H1 (cell line): ENCODE measurements at regions not wholly inside any gene's neighbourhood (a gene's known extent, or its start where the extent isn't known, plus 50 kb on each side); places are given as distances from the start of the nearest gene placed in this dataset.

Experiments used
- CTCF ChIA-PET: fragments of 300-600 bp; sonication (Branson Sonifier 250); formaldehyde crosslinking; loops from one replicate; lab custom pipeline; 2021; ENCODE audit not compliant: partially characterized antibody; lab: Charles Lee
- POLR2A ChIA-PET: fragments of 300-600 bp; sonication (Branson Sonifier 250); formaldehyde crosslinking; loops from one replicate; lab custom pipeline; 2021; ENCODE audit warnings: inconsistent platforms; ENCODE audit not compliant: partially characterized antibody; lab: Charles Lee
- DNase-seq, 2 experiments: peaks; one replicate each; pipeline versions ENCODE4 v3.0.0 to v3.0.0-alpha.2; 2010 to 2022; ENCODE audit warnings: low spot score in 2 of 2, low read depth in 1 of 2, mixed read lengths in 1 of 2
- FAIRE-seq: peaks from 2 replicates; lab custom pipeline; 2011; peaks lifted over from hg19 to GRCh38; lab: Jason Lieb, UNC
- H2AFZ ChIP-seq: 2 replicates; pipeline ENCODE4 v1.8.1; 2012; ENCODE audit warnings: low read length, inconsistent platforms
- H2AK5ac ChIP-seq: 2 replicates; pipeline ENCODE4 v1.6.1; 2013; ENCODE audit warnings: low read depth, low read length
- H2BK120ac ChIP-seq: replicated peaks from 2 replicates; pipeline ENCODE3; 2013; ENCODE audit warnings: low read depth, low read length, inconsistent platforms
- H2BK12ac ChIP-seq: 2 replicates; pipeline ENCODE4 v1.6.1; 2013; ENCODE audit warnings: low read depth, low read length
- H2BK15ac ChIP-seq: 2 replicates; pipeline ENCODE4 v1.6.1; 2013; ENCODE audit warnings: low read length
- H2BK20ac ChIP-seq: 2 replicates; pipeline ENCODE4 v1.6.1; 2013; ENCODE audit warnings: low read length
- H2BK5ac ChIP-seq: 2 replicates; pipeline ENCODE4 v1.6.1; 2013; ENCODE audit warnings: low read depth, low read length
- H3K14ac ChIP-seq: 2 replicates; pipeline ENCODE4 v1.6.1; 2013; ENCODE audit warnings: inconsistent platforms; ENCODE audit not compliant: insufficient read length
- H3K18ac ChIP-seq: 2 replicates; pipeline ENCODE4 v1.6.1; 2013; ENCODE audit warnings: low read length; ENCODE audit errors: extremely low read depth
- H3K23ac ChIP-seq: 2 replicates; pipeline ENCODE4 v1.6.1; 2013; ENCODE audit warnings: inconsistent platforms; ENCODE audit not compliant: insufficient read length
- H3K23me2 ChIP-seq: 2 replicates; pipeline ENCODE4 v1.6.1; 2013; ENCODE audit warnings: low read depth, low read length
- H3K27ac ChIP-seq: 2 replicates; pipeline ENCODE4 v1.6.1; 2011; ENCODE audit warnings: low read depth, low read length, inconsistent platforms
- H3K27me3 ChIP-seq, 4 experiments: replicated peaks in 1 of 4; 1 replicate in 1 of 4; 2 replicates in 3 of 4; pipeline versions ENCODE4 v1.6.1 to v1.8.1; 2011 to 2013; ENCODE audit warnings: low read length in 3 of 4, mild to moderate bottlenecking in 3 of 4, inconsistent platforms in 2 of 4, mixed read lengths in 2 of 4, moderate library complexity in 1 of 4; ENCODE audit not compliant: control insufficient read depth in 3 of 4, insufficient read depth in 3 of 4; ENCODE audit errors: extremely low read depth in 1 of 4
- H3K36me3 ChIP-seq, 4 experiments: 2 replicates each; pipeline versions ENCODE4 v1.6.1 to v1.8.1; 2011 to 2013; ENCODE audit warnings: mild to moderate bottlenecking in 4 of 4, low read length in 3 of 4, moderate library complexity in 2 of 4, control low read depth in 1 of 4, inconsistent platforms in 1 of 4; ENCODE audit not compliant: insufficient read depth in 4 of 4, control insufficient read depth in 2 of 4
- H3K4ac ChIP-seq: replicated peaks from 2 replicates; pipeline ENCODE3; 2013; ENCODE audit warnings: low read length, low read depth, mixed read lengths, inconsistent platforms; ENCODE audit not compliant: insufficient read length
- H3K4me1 ChIP-seq, 4 experiments: replicated peaks in 1 of 4; 1 replicate in 1 of 4; 2 replicates in 3 of 4; pipeline versions ENCODE4 v1.6.1 to v1.8.1; 2011 to 2013; ENCODE audit warnings: low read length in 3 of 4, inconsistent platforms in 2 of 4, mixed read lengths in 1 of 4; ENCODE audit not compliant: insufficient read depth in 4 of 4, control insufficient read depth in 3 of 4
- H3K4me2 ChIP-seq, 2 experiments: 2 replicates each; pipeline versions ENCODE4 v1.6.1 to v1.8.1; 2011 to 2013; ENCODE audit warnings: low read depth in 2 of 2, low read length in 2 of 2, control low read depth in 1 of 2, inconsistent platforms in 1 of 2, mild to moderate bottlenecking in 1 of 2; ENCODE audit not compliant: insufficient read depth in 1 of 2
- H3K4me3 ChIP-seq, 4 experiments: fragments of 200-600, 300-600 bp in 1 of 4; sonication (generic), shearing (Covaris generic), sonication (Bioruptor Twin) in 1 of 4; 2 replicates each; pipeline versions ENCODE4 v1.5.1 to v1.8.1; 2011 to 2016; ENCODE audit warnings: low read length in 4 of 4, low read depth in 3 of 4, control low read depth in 2 of 4, inconsistent platforms in 2 of 4, mild to moderate bottlenecking in 2 of 4, mixed read lengths in 1 of 4, moderate library complexity in 1 of 4; ENCODE audit not compliant: insufficient read depth in 2 of 4; ENCODE audit errors: extremely low read depth in 1 of 4
- H3K56ac ChIP-seq: replicated peaks from 2 replicates; pipeline ENCODE3; 2013; ENCODE audit warnings: low read depth, mild to moderate bottlenecking, mixed read lengths, low read length, inconsistent platforms; ENCODE audit not compliant: insufficient read length
- H3K79me1 ChIP-seq: 2 replicates; pipeline ENCODE4 v1.6.1; 2013; ENCODE audit warnings: low read depth, low read length, control low read depth
- H3K79me2 ChIP-seq, 2 experiments: 2 replicates each; pipeline versions ENCODE4 v1.6.1 to v1.8.1; 2012 to 2013; ENCODE audit warnings: low read length in 2 of 2, mild to moderate bottlenecking in 2 of 2, inconsistent platforms in 1 of 2; ENCODE audit not compliant: insufficient read depth in 2 of 2, control insufficient read depth in 1 of 2
- H3K9ac ChIP-seq, 4 experiments: replicated peaks in 1 of 4; 1 replicate in 1 of 4; 2 replicates in 3 of 4; pipeline versions ENCODE4 v1.6.1 to v1.8.1; 2011 to 2013; ENCODE audit warnings: low read depth in 3 of 4, low read length in 3 of 4, control low read depth in 2 of 4, mild to moderate bottlenecking in 2 of 4, moderate library complexity in 2 of 4, inconsistent platforms in 1 of 4; ENCODE audit errors: extremely low read depth in 1 of 4
- H3K9me3 ChIP-seq, 2 experiments: 2 replicates each; pipeline versions ENCODE4 v1.6.1 to v1.8.1; 2012 to 2013; ENCODE audit warnings: mild to moderate bottlenecking in 2 of 2, moderate library complexity in 2 of 2, control low read depth in 1 of 2, inconsistent platforms in 1 of 2, low read depth in 1 of 2, low read length in 1 of 2, mixed read lengths in 1 of 2; ENCODE audit not compliant: insufficient read depth in 2 of 2
- H4K20me1 ChIP-seq, 2 experiments: replicated peaks in 1 of 2; 2 replicates each; pipeline versions ENCODE3 to v1.8.1; 2011 to 2013; ENCODE audit warnings: inconsistent platforms in 2 of 2, low read length in 2 of 2, mild to moderate bottlenecking in 1 of 2; ENCODE audit not compliant: insufficient read depth in 2 of 2, control insufficient read depth in 1 of 2
- H4K5ac ChIP-seq: 2 replicates; pipeline ENCODE4 v1.6.1; 2013; ENCODE audit warnings: low read length, low read depth, mixed read lengths, inconsistent platforms; ENCODE audit not compliant: insufficient read length
- H4K8ac ChIP-seq: 2 replicates; pipeline ENCODE4 v1.8.0; 2013; ENCODE audit warnings: mild to moderate bottlenecking, moderate library complexity, low read length, inconsistent platforms; ENCODE audit not compliant: insufficient read depth; ENCODE audit errors: extremely low read depth
- H4K91ac ChIP-seq: replicated peaks from 2 replicates; pipeline ENCODE3; 2013; ENCODE audit warnings: low read length, mixed read lengths, inconsistent platforms; ENCODE audit not compliant: insufficient read length
- GABPA ChIP-seq: IDR thresholded peaks from 2 replicates; pipeline ENCODE4 v1.6.1; 2011; ENCODE audit warnings: mild to moderate bottlenecking, low read length, moderate library complexity, borderline replicate concordance; ENCODE audit not compliant: insufficient read depth
- JUND ChIP-seq: IDR thresholded peaks from 2 replicates; pipeline ENCODE4 v1.6.1; 2011; ENCODE audit warnings: mild to moderate bottlenecking, improper control_type of control experiment, low read length
- RNF2 ChIP-seq: fragments of 200-900, 300-1000 bp; sonication (generic); IDR thresholded peaks from 2 replicates; pipeline ENCODE4 v1.7.1; 2016; ENCODE audit warnings: borderline replicate concordance, low read depth, mild to moderate bottlenecking, antibody characterized with exemption, low read length; ENCODE audit not compliant: poor library complexity, severe bottlenecking; ENCODE audit errors: missing control alignments
- RXRA ChIP-seq: IDR thresholded peaks from 2 replicates; pipeline ENCODE4 v1.6.1; 2011; ENCODE audit warnings: low read depth, mild to moderate bottlenecking, low read length, moderate library complexity; ENCODE audit not compliant: insufficient read depth
- SP2 ChIP-seq: IDR thresholded peaks from 2 replicates; pipeline ENCODE4 v1.6.1; 2012; ENCODE audit warnings: mild to moderate bottlenecking, low read length, inconsistent platforms
- SUZ12 ChIP-seq: fragments of 200-600 bp; sonication (generic); IDR thresholded peaks from 2 replicates; pipeline ENCODE4 v1.6.1; 2012; ENCODE audit warnings: mild to moderate bottlenecking, inconsistent platforms, low read length, moderate library complexity, mixed read lengths
- TAF1 ChIP-seq: IDR thresholded peaks from 2 replicates; pipeline ENCODE4 v1.6.1; 2011; ENCODE audit warnings: mild to moderate bottlenecking, low read depth, low read length
- TF ChIP-seq, protein P1 (sequence below): IDR thresholded peaks from 2 replicates; pipeline ENCODE4 v1.6.1; 2011; ENCODE audit warnings: low read depth, mild to moderate bottlenecking, low read length; ENCODE audit not compliant: insufficient read depth
- TF ChIP-seq, protein P2 (sequence below): IDR thresholded peaks from 2 replicates; pipeline ENCODE4 v1.6.1; 2012; ENCODE audit warnings: low read length, inconsistent platforms

DNA sequence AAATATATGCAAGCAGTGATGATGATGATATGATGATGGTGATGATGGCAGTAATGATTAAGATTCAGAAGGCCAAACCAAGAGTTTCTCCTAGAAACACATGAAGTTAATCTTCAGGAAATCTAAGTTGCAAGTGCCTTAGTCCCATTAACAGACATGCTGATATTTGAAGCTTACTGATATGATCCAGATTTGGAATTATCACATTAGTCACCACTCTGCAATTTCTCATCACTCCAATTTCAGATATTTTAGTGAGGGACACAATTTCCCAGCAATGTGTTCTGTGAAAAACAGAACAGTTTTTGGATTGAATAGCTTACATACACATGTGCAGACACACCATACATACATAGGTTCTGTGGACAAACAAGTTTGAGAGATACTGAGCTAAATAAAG, 411.4 kb upstream of the FAT3 start:
- no peak overlapping the region for H3K18ac ChIP-seq
- TF ChIP-seq SUZ12 (no peak), GABPA (no peak), JUND (no peak), RNF2 (no peak), RXRA (no peak), TAF1 (no peak), SP2 (no peak)
- TF ChIP-seq, protein P1, sequence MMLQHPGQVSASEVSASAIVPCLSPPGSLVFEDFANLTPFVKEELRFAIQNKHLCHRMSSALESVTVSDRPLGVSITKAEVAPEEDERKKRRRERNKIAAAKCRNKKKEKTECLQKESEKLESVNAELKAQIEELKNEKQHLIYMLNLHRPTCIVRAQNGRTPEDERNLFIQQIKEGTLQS = no peak
- TF ChIP-seq, protein P2, sequence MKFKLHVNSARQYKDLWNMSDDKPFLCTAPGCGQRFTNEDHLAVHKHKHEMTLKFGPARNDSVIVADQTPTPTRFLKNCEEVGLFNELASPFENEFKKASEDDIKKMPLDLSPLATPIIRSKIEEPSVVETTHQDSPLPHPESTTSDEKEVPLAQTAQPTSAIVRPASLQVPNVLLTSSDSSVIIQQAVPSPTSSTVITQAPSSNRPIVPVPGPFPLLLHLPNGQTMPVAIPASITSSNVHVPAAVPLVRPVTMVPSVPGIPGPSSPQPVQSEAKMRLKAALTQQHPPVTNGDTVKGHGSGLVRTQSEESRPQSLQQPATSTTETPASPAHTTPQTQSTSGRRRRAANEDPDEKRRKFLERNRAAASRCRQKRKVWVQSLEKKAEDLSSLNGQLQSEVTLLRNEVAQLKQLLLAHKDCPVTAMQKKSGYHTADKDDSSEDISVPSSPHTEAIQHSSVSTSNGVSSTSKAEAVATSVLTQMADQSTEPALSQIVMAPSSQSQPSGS = no peak
- H2BK15ac ChIP-seq = no peak overlapping the region
- no peaks in the 10 kb centered on the region for H4K20me1 ChIP-seq
- H3K4me2 ChIP-seq = no peak overlapping the region
- POLR2A ChIA-PET = no interaction called here
- no peak overlapping the region for H3K56ac ChIP-seq
- H3K36me3 ChIP-seq = no peaks in the 10 kb centered on the region
- FAIRE-seq (no peak), DNase-seq (no peak)
- no peaks in the 10 kb centered on the region for H3K23me2 ChIP-seq
- H3K79me2 ChIP-seq = no peaks in the 10 kb centered on the region
- H3K4me3 ChIP-seq = no peak overlapping the region
- no peak overlapping the region for H2BK120ac ChIP-seq
- no peaks in the 10 kb centered on the region for H3K27me3 ChIP-seq
- H3K4ac ChIP-seq = no peak overlapping the region
- H2BK12ac ChIP-seq = no peak overlapping the region
- no peak overlapping the region for H2AK5ac ChIP-seq
- H3K9me3 ChIP-seq = no peaks in the 10 kb centered on the region; a peak in 1 of 4 replicates
- no peak overlapping the region for H4K5ac ChIP-seq
- CTCF ChIA-PET = no interaction called here
- H3K4me1 ChIP-seq = no peaks in the 10 kb centered on the region
- no peak overlapping the region for H2AFZ ChIP-seq
- no peak overlapping the region for H3K9ac ChIP-seq
- no peak overlapping the region for H4K91ac ChIP-seq
- no peaks in the 10 kb centered on the region for H3K79me1 ChIP-seq
- H4K8ac ChIP-seq = no peak overlapping the region
- no peak overlapping the region for H3K14ac ChIP-seq
- H3K23ac ChIP-seq = no peak overlapping the region
- H2BK5ac ChIP-seq = no peak overlapping the region
- no peak overlapping the region for H2BK20ac ChIP-seq
- no peak overlapping the region for H3K27ac ChIP-seq
